Neural cell (in vitro differentiated cells): ENCODE measurements at regions not wholly inside any gene's neighbourhood (a gene's known extent, or its start where the extent isn't known, plus 50 kb on each side); places are given as distances from the start of the nearest gene placed in this dataset.
"Not testable (repeated sequence)": the region's sequence is repeated elsewhere in the genome, so short reads cannot be mapped to it uniquely, and the experiment has no call there.

Experiments used
- EP300 ChIP-seq: fragments of 450-650 bp; conservative IDR thresholded peaks from 2 replicates; pipeline ENCODE4 v1.6.1; 2014; ENCODE audit warnings: antibody characterized with exemption, mild to moderate bottlenecking, moderate library complexity; ENCODE audit not compliant: poor library complexity, severe bottlenecking
- EZH2 ChIP-seq: fragments of 200-600, 300-800 bp; shearing (Covaris generic), sonication (generic); IDR thresholded peaks from 2 replicates; pipeline ENCODE4 v1.6.1; 2014; ENCODE audit warnings: antibody characterized with exemption, low read length, borderline replicate concordance, mild to moderate bottlenecking; ENCODE audit not compliant: insufficient read depth, poor library complexity, severe bottlenecking
- MXI1 ChIP-seq: fragments of 450-650 bp; conservative IDR thresholded peaks from 2 replicates; pipeline ENCODE4 v1.6.1; 2014; ENCODE audit warnings: antibody characterized with exemption, mild to moderate bottlenecking; ENCODE audit not compliant: poor library complexity, severe bottlenecking
- POLR2AphosphoS5 ChIP-seq: IDR thresholded peaks from 2 replicates; pipeline ENCODE4 v1.6.1; 2012
- RAD21 ChIP-seq: fragments of 450-650 bp; conservative IDR thresholded peaks from 2 replicates; pipeline ENCODE4 v1.6.1; 2014; ENCODE audit warnings: antibody characterized with exemption, mild to moderate bottlenecking, moderate library complexity
- SMC3 ChIP-seq: fragments of 450-650 bp; conservative IDR thresholded peaks from 2 replicates; pipeline ENCODE4 v1.6.1; 2014; ENCODE audit warnings: antibody characterized with exemption, mild to moderate bottlenecking, moderate library complexity; ENCODE audit not compliant: poor library complexity
- TAF1 ChIP-seq: IDR thresholded peaks from 2 replicates; pipeline ENCODE4 v1.6.1; 2012; ENCODE audit warnings: low read depth
- TF ChIP-seq, protein P1 (sequence below): fragments of 450-650 bp; IDR thresholded peaks from 2 replicates; pipeline ENCODE4 v1.5.1; 2014; ENCODE audit warnings: antibody characterized with exemption, mild to moderate bottlenecking, moderate library complexity; ENCODE audit not compliant: poor library complexity, severe bottlenecking
- TF ChIP-seq, protein P2 (sequence below): IDR thresholded peaks from 2 replicates; pipeline ENCODE4 v1.6.1; 2012; ENCODE audit warnings: borderline replicate concordance

DNA sequence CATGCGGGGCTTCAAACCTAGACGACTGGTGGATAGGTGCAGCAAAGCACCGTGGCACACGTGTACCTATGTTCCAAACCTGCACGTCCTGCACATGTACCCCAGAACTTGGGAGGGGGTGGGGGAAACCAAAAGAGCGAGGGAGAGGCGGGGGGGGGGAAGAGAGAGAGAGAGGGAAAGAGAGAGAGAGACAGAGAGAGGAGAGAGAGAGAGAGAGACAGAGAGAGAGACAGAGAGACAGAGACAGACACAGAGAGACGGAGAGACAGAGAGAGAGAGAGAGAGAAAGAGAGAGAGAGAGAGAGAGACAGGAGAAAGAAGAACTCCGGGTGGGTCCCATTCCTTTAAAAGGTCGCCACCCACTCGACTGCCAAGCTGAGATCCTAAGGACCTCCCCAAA, 55.9 kb upstream of the RNU2-1 start:
- TF ChIP-seq, protein P1, sequence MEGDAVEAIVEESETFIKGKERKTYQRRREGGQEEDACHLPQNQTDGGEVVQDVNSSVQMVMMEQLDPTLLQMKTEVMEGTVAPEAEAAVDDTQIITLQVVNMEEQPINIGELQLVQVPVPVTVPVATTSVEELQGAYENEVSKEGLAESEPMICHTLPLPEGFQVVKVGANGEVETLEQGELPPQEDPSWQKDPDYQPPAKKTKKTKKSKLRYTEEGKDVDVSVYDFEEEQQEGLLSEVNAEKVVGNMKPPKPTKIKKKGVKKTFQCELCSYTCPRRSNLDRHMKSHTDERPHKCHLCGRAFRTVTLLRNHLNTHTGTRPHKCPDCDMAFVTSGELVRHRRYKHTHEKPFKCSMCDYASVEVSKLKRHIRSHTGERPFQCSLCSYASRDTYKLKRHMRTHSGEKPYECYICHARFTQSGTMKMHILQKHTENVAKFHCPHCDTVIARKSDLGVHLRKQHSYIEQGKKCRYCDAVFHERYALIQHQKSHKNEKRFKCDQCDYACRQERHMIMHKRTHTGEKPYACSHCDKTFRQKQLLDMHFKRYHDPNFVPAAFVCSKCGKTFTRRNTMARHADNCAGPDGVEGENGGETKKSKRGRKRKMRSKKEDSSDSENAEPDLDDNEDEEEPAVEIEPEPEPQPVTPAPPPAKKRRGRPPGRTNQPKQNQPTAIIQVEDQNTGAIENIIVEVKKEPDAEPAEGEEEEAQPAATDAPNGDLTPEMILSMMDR, result not testable (repeated sequence)
- TF ChIP-seq SMC3, EZH2, RAD21, TAF1, EP300, POLR2AphosphoS5, MXI1: not testable (repeated sequence)
- TF ChIP-seq, protein P2, sequence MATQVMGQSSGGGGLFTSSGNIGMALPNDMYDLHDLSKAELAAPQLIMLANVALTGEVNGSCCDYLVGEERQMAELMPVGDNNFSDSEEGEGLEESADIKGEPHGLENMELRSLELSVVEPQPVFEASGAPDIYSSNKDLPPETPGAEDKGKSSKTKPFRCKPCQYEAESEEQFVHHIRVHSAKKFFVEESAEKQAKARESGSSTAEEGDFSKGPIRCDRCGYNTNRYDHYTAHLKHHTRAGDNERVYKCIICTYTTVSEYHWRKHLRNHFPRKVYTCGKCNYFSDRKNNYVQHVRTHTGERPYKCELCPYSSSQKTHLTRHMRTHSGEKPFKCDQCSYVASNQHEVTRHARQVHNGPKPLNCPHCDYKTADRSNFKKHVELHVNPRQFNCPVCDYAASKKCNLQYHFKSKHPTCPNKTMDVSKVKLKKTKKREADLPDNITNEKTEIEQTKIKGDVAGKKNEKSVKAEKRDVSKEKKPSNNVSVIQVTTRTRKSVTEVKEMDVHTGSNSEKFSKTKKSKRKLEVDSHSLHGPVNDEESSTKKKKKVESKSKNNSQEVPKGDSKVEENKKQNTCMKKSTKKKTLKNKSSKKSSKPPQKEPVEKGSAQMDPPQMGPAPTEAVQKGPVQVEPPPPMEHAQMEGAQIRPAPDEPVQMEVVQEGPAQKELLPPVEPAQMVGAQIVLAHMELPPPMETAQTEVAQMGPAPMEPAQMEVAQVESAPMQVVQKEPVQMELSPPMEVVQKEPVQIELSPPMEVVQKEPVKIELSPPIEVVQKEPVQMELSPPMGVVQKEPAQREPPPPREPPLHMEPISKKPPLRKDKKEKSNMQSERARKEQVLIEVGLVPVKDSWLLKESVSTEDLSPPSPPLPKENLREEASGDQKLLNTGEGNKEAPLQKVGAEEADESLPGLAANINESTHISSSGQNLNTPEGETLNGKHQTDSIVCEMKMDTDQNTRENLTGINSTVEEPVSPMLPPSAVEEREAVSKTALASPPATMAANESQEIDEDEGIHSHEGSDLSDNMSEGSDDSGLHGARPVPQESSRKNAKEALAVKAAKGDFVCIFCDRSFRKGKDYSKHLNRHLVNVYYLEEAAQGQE, result not testable (repeated sequence)
